ENCODE measurements at regions not wholly inside any gene's neighbourhood (a gene's known extent, or its start where the extent isn't known, plus 50 kb on each side); places are given as distances from the start of the nearest gene placed in this dataset.
"Not testable (repeated sequence)": the region's sequence is repeated elsewhere in the genome, so short reads cannot be mapped to it uniquely, and the experiment has no call there.

DNA sequence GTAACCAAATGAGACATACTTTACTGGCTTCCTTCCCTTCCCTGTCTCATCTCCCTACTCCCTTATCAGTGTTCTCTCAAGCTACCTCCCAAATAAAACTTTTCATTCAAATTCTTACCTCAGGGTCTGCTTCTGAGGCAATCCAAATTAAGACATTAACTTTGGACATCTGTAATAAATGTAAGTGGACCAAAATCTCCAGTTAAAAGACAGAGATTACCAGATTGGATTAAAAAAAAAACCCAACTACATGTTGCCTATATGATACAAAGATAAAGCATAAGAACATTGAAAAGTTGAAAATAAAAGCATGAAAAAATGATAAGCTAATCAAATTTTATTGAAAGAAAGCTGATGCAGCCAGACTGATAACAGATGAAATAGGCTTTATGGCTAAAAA is 58.8 kb upstream of the ST3GAL5 start:
- H3K36me3 ChIP-seq (ENCODE audit: control insufficient read depth in 2 of 2, insufficient read depth in 2 of 2, low read length in 1 of 2), result no peaks in the 10 kb centered on the region
- H3K27me3 ChIP-seq (ENCODE audit: control insufficient read depth in 2 of 2, insufficient read depth in 1 of 2, low read length in 1 of 2), result no peaks in the 10 kb centered on the region
- no peak for DNase-seq (ENCODE audit: low read depth in 6 of 9, low spot score in 9 of 9)
- peaks cover under 1 to 4% of the 10 kb centered on the region in 2 donors for H3K9me3 ChIP-seq (ENCODE audit: control insufficient read depth in 2 of 2, insufficient read depth in 1 of 2, low read length in 1 of 2)
- H3K27ac ChIP-seq (ENCODE audit: low read depth in 1 of 2, low read length in 1 of 2), result no peak overlapping the region
- no peak overlapping the region for H3K4me3 ChIP-seq (ENCODE audit: low read length in 2 of 2)
- peaks cover 0 to 3% of the 10 kb centered on the region in 2 donors for H3K4me1 ChIP-seq (ENCODE audit: control insufficient read depth in 2 of 2, insufficient read depth in 2 of 2, low read length in 2 of 2)

- Histone ChIP-seq H3K27ac (ENCODE audit: low read depth in 1 of 2, low read length in 1 of 2) (no peak overlapping the region), H3K4me1 (ENCODE audit: control insufficient read depth in 2 of 2, insufficient read depth in 2 of 2, low read length in 2 of 2) (peaks cover 0 to 3% of the 10 kb centered on the region in 2 donors), H3K27me3 (ENCODE audit: control insufficient read depth in 2 of 2, insufficient read depth in 1 of 2, low read length in 1 of 2) (no peaks in the 10 kb centered on the region), H3K4me3 (ENCODE audit: low read length in 2 of 2) (no peak overlapping the region), H3K9me3 (ENCODE audit: control insufficient read depth in 2 of 2, insufficient read depth in 1 of 2, low read length in 1 of 2) (peaks cover 5 to 18% of the 10 kb centered on the region in 2 donors), H3K36me3 (ENCODE audit: control insufficient read depth in 2 of 2, insufficient read depth in 2 of 2, low read length in 1 of 2) (no peaks in the 10 kb centered on the region)
- DNase-seq (ENCODE audit: low read depth in 6 of 9, low spot score in 9 of 9), result no peak
Measured at GRCh38 chr2:85945586-85945985, 56.8 kb upstream of the ST3GAL5 start.

GRCh38 chr2:85945172-85945571 is 56.4 kb upstream of the ST3GAL5 start:
- no peaks in the 10 kb centered on the region for H3K4me1 ChIP-seq (ENCODE audit: control insufficient read depth in 2 of 2, insufficient read depth in 2 of 2, low read length in 2 of 2)
- H3K4me3 ChIP-seq (ENCODE audit: low read length in 2 of 2), result no peak overlapping the region
- no peak overlapping the region for H3K27ac ChIP-seq (ENCODE audit: low read depth in 1 of 2, low read length in 1 of 2)
- H3K27me3 ChIP-seq (ENCODE audit: control insufficient read depth in 2 of 2, insufficient read depth in 1 of 2, low read length in 1 of 2), result no peaks in the 10 kb centered on the region
- no peak for DNase-seq (ENCODE audit: low read depth in 6 of 9, low spot score in 9 of 9)
- 99% methylated on average over 3 of the region's 3 CpGs for WGBS
- peaks cover 5 to 19% of the 10 kb centered on the region in 2 donors for H3K9me3 ChIP-seq (ENCODE audit: control insufficient read depth in 2 of 2, insufficient read depth in 1 of 2, low read length in 1 of 2)
- H3K36me3 ChIP-seq (ENCODE audit: control insufficient read depth in 2 of 2, insufficient read depth in 2 of 2, low read length in 1 of 2), result no peaks in the 10 kb centered on the region

- no peak overlapping the region for H3K4me3 ChIP-seq (ENCODE audit: low read length in 2 of 2)
- DNase-seq (ENCODE audit: low read depth in 6 of 9, low spot score in 9 of 9), result no peak
- H3K36me3 ChIP-seq (ENCODE audit: control insufficient read depth in 2 of 2, insufficient read depth in 2 of 2, low read length in 1 of 2), result no peaks in the 10 kb centered on the region
- WGBS, result 89% methylated on average over 1 of the region's 1 CpG
- H3K9me3 ChIP-seq (ENCODE audit: control insufficient read depth in 2 of 2, insufficient read depth in 1 of 2, low read length in 1 of 2), result peaks cover 5 to 19% of the 10 kb centered on the region in 2 donors
- H3K27me3 ChIP-seq (ENCODE audit: control insufficient read depth in 2 of 2, insufficient read depth in 1 of 2, low read length in 1 of 2), result no peaks in the 10 kb centered on the region
- H3K4me1 ChIP-seq (ENCODE audit: control insufficient read depth in 2 of 2, insufficient read depth in 2 of 2, low read length in 2 of 2), result no peaks in the 10 kb centered on the region
- H3K27ac ChIP-seq (ENCODE audit: low read depth in 1 of 2, low read length in 1 of 2), result no peak overlapping the region
Measured at GRCh38 chr2:85942346-85942957, 53.7 kb upstream of the ST3GAL5 start.

- DNase-seq (ENCODE audit: low read depth in 6 of 9, low spot score in 9 of 9); H3K4me3 ChIP-seq (ENCODE audit: low read length in 2 of 2); H3K27me3 ChIP-seq (ENCODE audit: control insufficient read depth in 2 of 2, insufficient read depth in 1 of 2, low read length in 1 of 2); H3K36me3 ChIP-seq (ENCODE audit: control insufficient read depth in 2 of 2, insufficient read depth in 2 of 2, low read length in 1 of 2); H3K4me1 ChIP-seq (ENCODE audit: control insufficient read depth in 2 of 2, insufficient read depth in 2 of 2, low read length in 2 of 2); H3K27ac ChIP-seq (ENCODE audit: low read depth in 1 of 2, low read length in 1 of 2): not testable (repeated sequence)
- peaks cover 5 to 22% of the 10 kb centered on the region in 2 donors for H3K9me3 ChIP-seq (ENCODE audit: control insufficient read depth in 2 of 2, insufficient read depth in 1 of 2, low read length in 1 of 2)
- 85% methylated on average over 2 of the region's 2 CpGs for WGBS
Measured at GRCh38 chr2:85941490-85941889, 52.7 kb upstream of the ST3GAL5 start.

- Histone ChIP-seq H3K27me3 (ENCODE audit: control insufficient read depth in 2 of 2, insufficient read depth in 1 of 2, low read length in 1 of 2) (no peaks in the 10 kb centered on the region), H3K36me3 (ENCODE audit: control insufficient read depth in 2 of 2, insufficient read depth in 2 of 2, low read length in 1 of 2) (no peaks in the 10 kb centered on the region), H3K4me1 (ENCODE audit: control insufficient read depth in 2 of 2, insufficient read depth in 2 of 2, low read length in 2 of 2) (peaks cover 0 to under 1% of the 10 kb centered on the region in 2 donors), H3K4me3 (ENCODE audit: low read length in 2 of 2) (no peak overlapping the region), H3K27ac (ENCODE audit: low read depth in 1 of 2, low read length in 1 of 2) (no peak overlapping the region), H3K9me3 (ENCODE audit: control insufficient read depth in 2 of 2, insufficient read depth in 1 of 2, low read length in 1 of 2) (peaks cover 5 to 22% of the 10 kb centered on the region in 2 donors)
- WGBS, result 89% methylated on average over 4 of the region's 4 CpGs
- no peak for DNase-seq (ENCODE audit: low read depth in 6 of 9, low spot score in 9 of 9)
Measured at GRCh38 chr2:85939131-85939530, 50.3 kb upstream of the ST3GAL5 start.

Data from thymus (tissue), 11 donors.